HS-5 (cell line): ENCODE measurements at regions not wholly inside any gene's neighbourhood (a gene's known extent, or its start where the extent isn't known, plus 50 kb on each side); places are given as distances from the start of the nearest gene placed in this dataset.

ENCODE experiments used
- DNase-seq: peaks from one replicate; pipeline ENCODE4 v3.0.0-alpha.2; 2012; ENCODE audit warnings: low read depth

GRCh38 chr11:79960461-79960860 lies 519.6 kb upstream of the TENM4 start:
- no peak for DNase-seq

- DNase-seq = no peak
Observed at GRCh38 chr11:79959318-79959717, 518.5 kb upstream of the TENM4 start.

- no peak for DNase-seq
Observed at GRCh38 chr11:79957702-79958101, 516.9 kb upstream of the TENM4 start.

GRCh38 chr11:79956061-79956460 lies 515.2 kb upstream of the TENM4 start:
- no peak for DNase-seq

- no peak for DNase-seq
Observed at GRCh38 chr11:79953629-79954028, 512.8 kb upstream of the TENM4 start.

- no peak for DNase-seq
Observed at GRCh38 chr11:79950741-79951140, 509.9 kb upstream of the TENM4 start.

GRCh38 chr11:79950172-79950571 lies 509.3 kb upstream of the TENM4 start:
- no peak for DNase-seq

GRCh38 chr11:79949574-79949973 lies 508.7 kb upstream of the TENM4 start:
- DNase-seq = no peak

- no peak for DNase-seq
Observed at GRCh38 chr11:79942646-79943045, 501.8 kb upstream of the TENM4 start.

- no peak for DNase-seq
Observed at GRCh38 chr11:79942090-79942489, 501.3 kb upstream of the TENM4 start.

GRCh38 chr11:79940974-79941735 lies 500.3 kb upstream of the TENM4 start:
- peak; percentile 69 for DNase-seq

GRCh38 chr11:79940165-79940564 lies 499.3 kb upstream of the TENM4 start:
- no peak for DNase-seq

GRCh38 chr11:79939111-79939510 lies 498.3 kb upstream of the TENM4 start:
- no peak for DNase-seq

GRCh38 chr11:79937676-79938334 lies 497.0 kb upstream of the TENM4 start:
- peak; percentile 44 for DNase-seq

- no peak for DNase-seq
Observed at GRCh38 chr11:79932612-79933011, 491.8 kb upstream of the TENM4 start.

GRCh38 chr11:79931692-79932091 lies 490.9 kb upstream of the TENM4 start:
- DNase-seq = no peak

- DNase-seq = no peak
Observed at GRCh38 chr11:79926707-79927106, 485.9 kb upstream of the TENM4 start.

GRCh38 chr11:79925570-79925969 lies 484.7 kb upstream of the TENM4 start:
- DNase-seq = no peak

- no peak for DNase-seq
Observed at GRCh38 chr11:79922641-79923040, 481.8 kb upstream of the TENM4 start.

GRCh38 chr11:79920480-79920879 lies 479.6 kb upstream of the TENM4 start:
- DNase-seq = no peak

- no peak for DNase-seq
Observed at GRCh38 chr11:79919350-79919749, 478.5 kb upstream of the TENM4 start.

- DNase-seq = no peak
Observed at GRCh38 chr11:79918846-79919245, 478.0 kb upstream of the TENM4 start.

GRCh38 chr11:79906164-79906563 lies 465.3 kb upstream of the TENM4 start:
- DNase-seq = no peak

GRCh38 chr11:79902493-79902892 lies 461.7 kb upstream of the TENM4 start:
- peak; percentile 70 for DNase-seq
